Lower leg skin (tissue), 4 donors: ENCODE measurements at regions not wholly inside any gene's neighbourhood (a gene's known extent, or its start where the extent isn't known, plus 50 kb on each side); places are given as distances from the start of the nearest gene placed in this dataset.

Experiments used
- DNase-seq, 2 donors: peaks; one replicate each; pipeline ENCODE4 v3.0.0-alpha.2; 2019; ENCODE audit warnings: low spot score in 2 of 2
- H3K4me3 ChIP-seq: fragments of 200-600 bp; sonication (generic); 2 replicates; pipeline ENCODE4 v1.5.1; 2017; ENCODE audit warnings: mild to moderate bottlenecking, low read depth; ENCODE audit not compliant: poor library complexity, severe bottlenecking
- CTCF ChIP-seq, 3 donors: fragments of 450-650 bp; IDR thresholded peaks; one replicate each; pipeline ENCODE4 v1.5.1; 2016; ENCODE audit warnings: antibody characterized with exemption in 3 of 3, mild to moderate bottlenecking in 3 of 3, moderate library complexity in 2 of 3
- POLR2A ChIP-seq, 2 donors: fragments of 450-650 bp; IDR thresholded peaks; one replicate each; pipeline ENCODE4 v1.6.1; 2016 to 2017; ENCODE audit warnings: antibody characterized with exemption in 2 of 2, mild to moderate bottlenecking in 1 of 2, moderate library complexity in 1 of 2
- WGBS, 2 donors: methylation state at CpG; one replicate each; pipeline ENCODE4 v1.1.5; 2018; 5-methylcytosine and 5-hydroxymethylcytosine counted together
- intact Hi-C: fragments of 100-400 bp; cut with DNase I; formaldehyde crosslinking; loops from one replicate; pipeline ENCODE4 v1.15.0; 2023; ENCODE audit warnings: low total_unique reads

DNA sequence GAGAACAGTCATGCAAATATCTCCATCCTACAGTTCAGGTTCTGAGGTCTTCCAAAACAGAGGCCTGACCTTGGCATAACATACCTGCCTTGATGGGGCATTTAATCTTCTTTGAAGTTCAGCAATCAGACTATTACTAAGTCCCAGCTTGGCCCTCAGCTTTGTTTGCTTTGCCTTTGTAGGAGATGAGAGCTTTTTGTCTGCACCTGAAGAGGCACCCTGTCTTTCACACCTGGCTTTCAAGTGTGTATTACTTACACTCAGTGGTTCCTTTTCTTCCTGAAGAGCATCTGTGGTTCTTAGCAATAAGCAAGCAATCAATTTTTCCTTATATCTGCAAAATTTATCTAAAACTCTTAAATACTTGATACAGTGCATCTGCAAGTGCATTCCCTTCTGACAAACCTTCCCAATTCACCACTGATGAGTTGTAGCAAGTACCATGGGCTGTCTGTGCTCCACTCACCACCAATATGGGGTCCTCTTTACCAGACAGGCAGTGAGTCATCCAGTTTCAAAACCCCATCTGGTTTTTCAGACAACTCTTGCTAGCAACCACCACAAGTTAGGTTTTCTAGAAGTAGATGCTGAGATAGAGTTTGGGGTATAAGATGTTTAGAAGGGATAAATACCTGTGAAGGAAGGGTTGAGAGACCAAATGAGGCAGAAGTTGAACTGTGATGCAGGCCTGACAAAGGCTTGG is 100.2 kb downstream of the HINT1 start:
- no peak overlapping the region for H3K4me3 ChIP-seq
- no peak for DNase-seq
- TF ChIP-seq POLR2A (IDR thresholded peaks at IDR 0.05) (no peak), CTCF (IDR thresholded peaks at IDR 0.05) (no peak)
- intact Hi-C loops: no loop called here

GRCh38 chr5:131042021-131042789 is 122.9 kb downstream of the HINT1 start:
- DNase-seq: no peak
- 86% methylated on average over 2 of the region's 2 CpGs for WGBS, 2 donors

DNA sequence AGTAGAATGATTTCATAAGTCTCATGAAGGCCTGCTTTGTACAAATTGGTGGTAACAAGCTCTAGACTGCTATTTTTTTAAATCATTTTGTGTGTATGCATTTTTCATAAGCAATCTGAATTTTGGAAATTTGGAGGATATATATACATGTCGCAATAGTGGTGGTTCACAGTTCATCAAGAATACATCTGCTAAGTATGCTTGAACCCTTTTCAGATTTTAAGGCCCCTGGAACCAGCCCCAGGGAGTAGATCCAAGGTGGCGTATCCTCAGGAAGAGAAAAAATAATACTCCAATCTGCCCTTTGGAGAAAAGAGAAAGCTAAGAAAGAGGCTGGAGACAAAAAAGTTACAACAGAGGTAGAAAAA is 141.6 kb downstream of the HINT1 start:
- intact Hi-C loops: no loop called here
- TF ChIP-seq POLR2A (IDR thresholded peaks at IDR 0.05): no peak
- WGBS, 2 donors: 84 to 94% methylated on average over 2 of the region's 2 CpGs

More at GRCh38 chr5:131042021-131042789, 122.9 kb downstream of the HINT1 start:
- TF ChIP-seq CTCF (IDR thresholded peaks at IDR 0.05) (no peak), POLR2A (IDR thresholded peaks at IDR 0.05) (no peak)
- intact Hi-C loops: no loop called here
- H3K4me3 ChIP-seq: no peak overlapping the region

DNA sequence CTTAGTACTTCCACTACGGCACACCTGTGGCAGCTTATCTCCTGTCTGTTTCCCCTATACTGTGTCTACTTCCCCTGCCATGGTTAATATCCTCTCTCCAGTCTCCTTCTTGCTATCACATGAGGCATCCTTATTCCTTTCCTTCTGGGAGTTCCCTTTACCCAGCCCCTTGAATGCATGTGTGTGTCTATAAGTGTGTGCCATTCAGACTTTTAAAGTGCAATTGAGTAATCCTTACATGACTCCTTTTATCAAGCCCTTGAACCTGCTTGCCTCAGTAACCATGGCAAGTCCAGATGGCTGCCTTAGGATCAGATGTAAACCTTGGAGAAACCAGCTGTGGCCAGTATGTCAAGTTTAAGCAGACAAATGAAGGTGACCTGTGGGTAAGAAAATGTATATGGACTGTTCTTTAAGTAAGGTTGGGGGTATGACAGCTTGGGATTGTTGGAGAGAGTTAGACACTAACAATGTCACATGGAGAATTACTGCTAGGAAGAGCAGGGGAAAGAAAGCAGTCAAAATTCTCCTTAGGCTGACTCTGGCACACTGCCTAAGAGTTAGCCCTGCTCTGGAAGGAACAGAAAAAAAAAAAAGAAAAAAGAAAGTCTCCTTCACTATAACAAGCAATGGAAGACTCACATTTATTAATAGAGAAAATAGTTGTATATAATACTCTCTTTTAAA is 142.1 kb downstream of the HINT1 start:
- no peak for TF ChIP-seq POLR2A (IDR thresholded peaks at IDR 0.05)
- TF ChIP-seq CTCF (IDR thresholded peaks at IDR 0.05): no peak
- no peak for DNase-seq
- WGBS, 2 donors: 87 to 93% methylated on average over 1 of the region's 1 CpG
- intact Hi-C loops: no loop called here
- H3K4me3 ChIP-seq: no peak overlapping the region

More for the DNA sequence above, 141.6 kb downstream of the HINT1 start:
- DNase-seq: no peak
- H3K4me3 ChIP-seq: no peak overlapping the region

GRCh38 chr5:131021646-131022045 is 143.4 kb downstream of the HINT1 start:
- 90 to 92% methylated on average over 2 of the region's 2 CpGs for WGBS, 2 donors
- DNase-seq: no peak
- H3K4me3 ChIP-seq: no peak overlapping the region
- TF ChIP-seq CTCF (IDR thresholded peaks at IDR 0.05) (no peak), POLR2A (IDR thresholded peaks at IDR 0.05) (no peak)
- intact Hi-C loops: no loop called here
